Skin of body (tissue), 1 donor: ENCODE measurements at regions not wholly inside any gene's neighbourhood (a gene's known extent, or its start where the extent isn't known, plus 50 kb on each side); places are given as distances from the start of the nearest gene placed in this dataset.
A peak's percentile ranks its signal among the peaks of the same experiment; 100 is the strongest.

Source experiments
- DNase-seq: peaks from one replicate; lab custom pipeline; 2025; lab: John Stamatoyannopoulos, UW

- DNase-seq: no peak
Observed at GRCh38 chr7:12741951-12742575, 54.6 kb downstream of the ARL4A start.

DNA sequence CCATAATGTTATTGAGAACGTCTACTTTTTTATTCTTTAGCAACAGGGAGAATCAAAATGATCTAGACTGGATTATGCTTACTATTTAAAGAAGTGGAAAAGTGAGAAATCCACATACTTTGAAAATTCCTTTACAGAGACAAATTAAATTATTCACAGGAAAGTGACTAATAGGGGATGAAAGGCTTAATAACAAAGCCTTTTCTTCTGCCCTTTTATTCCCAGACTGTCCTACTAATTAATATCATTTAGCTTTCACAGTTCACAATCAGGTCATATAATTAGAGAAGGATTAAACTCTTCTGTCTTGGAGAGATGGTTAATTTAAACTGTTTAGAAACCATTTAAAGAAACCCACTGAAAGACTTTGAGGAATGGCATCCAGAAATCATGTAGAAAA is 58.8 kb downstream of the ARL4A start:
- DNase-seq: no peak

GRCh38 chr7:12747687-12748306 is 60.4 kb downstream of the ARL4A start:
- no peak for DNase-seq

GRCh38 chr7:12749069-12749468 is 61.6 kb downstream of the ARL4A start:
- DNase-seq: no peak

- no peak for DNase-seq
Observed at GRCh38 chr7:12749746-12750145, 62.3 kb downstream of the ARL4A start.

GRCh38 chr7:12751764-12752163 is 64.3 kb downstream of the ARL4A start:
- no peak for DNase-seq

DNA sequence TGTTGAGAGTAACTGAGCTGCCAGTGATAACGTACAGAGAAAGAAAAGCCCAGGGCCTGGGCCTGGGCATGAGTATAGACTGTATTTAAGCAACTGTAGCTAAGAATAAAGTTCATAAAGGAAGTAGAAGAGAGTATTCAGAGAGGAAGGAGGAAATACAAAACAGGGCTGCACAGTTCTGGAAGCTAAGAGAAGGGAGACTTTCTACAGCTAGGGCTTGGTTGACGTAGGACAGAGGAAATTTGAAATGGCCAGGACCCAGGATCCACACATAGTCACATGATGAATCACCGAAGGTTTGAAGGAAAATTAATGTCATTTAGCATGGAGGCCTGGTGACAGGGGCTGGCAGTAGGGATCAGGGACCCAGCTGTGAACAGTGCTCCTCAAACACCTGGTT is 66.7 kb downstream of the ARL4A start:
- no peak for DNase-seq

- DNase-seq: no peak
Observed at GRCh38 chr7:12756821-12757220, 69.4 kb downstream of the ARL4A start.

DNA sequence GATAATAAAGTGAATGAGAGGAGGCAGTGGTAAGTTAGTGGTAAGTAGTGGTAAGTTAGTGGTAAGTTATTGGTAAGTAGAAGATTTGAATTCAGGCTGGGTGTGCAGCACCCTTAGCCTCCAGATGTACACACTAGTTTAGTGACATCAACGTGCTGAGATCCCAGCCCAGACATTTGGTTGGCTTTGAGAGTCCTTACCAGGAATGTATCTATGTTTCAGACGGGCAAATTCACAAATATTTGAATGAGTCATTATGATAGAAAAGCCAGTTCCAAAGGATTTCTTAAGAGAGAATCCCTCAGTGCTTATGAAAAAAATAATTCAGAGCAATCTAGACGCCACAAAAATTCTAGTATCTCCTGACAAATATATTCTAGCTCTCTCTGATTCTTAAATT is 70.0 kb downstream of the ARL4A start:
- DNase-seq: no peak

GRCh38 chr7:12759151-12759550 is 71.7 kb downstream of the ARL4A start:
- peak; percentile 26 for DNase-seq

DNA sequence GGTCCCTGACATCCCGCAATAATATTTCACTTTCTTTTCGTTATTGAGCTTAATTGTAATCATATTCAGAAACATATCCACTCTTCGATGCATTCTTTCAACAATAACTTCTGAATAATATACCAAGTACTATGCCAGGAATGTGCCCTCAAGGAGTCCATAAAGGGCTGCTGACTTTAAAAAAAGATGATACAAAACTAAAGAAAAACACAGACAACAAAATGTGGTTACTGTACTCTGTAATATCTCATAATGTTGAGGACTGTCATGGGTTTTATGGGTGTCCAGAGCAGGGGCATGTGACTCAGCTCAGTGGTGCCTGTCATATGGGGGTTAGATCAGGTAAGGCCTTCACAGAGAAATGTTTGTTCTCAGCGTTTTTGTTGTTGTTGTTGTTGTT is 73.7 kb downstream of the ARL4A start:
- DNase-seq: no peak

DNA sequence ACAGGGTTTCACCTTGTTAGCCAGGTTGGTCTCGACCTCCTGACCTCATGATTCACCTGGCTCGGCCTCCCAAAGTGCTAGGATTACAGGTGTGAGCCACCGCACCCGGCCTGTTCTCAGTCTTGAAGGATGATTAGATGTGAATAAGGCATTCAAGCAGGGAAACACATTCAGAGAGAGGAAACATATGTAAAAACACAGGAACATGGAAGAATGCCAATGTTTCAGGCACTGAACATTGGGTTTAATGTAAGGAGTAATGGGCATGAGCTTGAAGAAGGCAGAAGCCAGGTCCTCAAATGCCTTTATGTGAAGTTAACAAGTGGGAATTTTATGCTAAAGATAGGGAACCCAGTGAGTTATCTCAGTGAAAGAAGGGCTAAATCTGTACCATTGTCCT is 74.3 kb downstream of the ARL4A start:
- no peak for DNase-seq

DNA sequence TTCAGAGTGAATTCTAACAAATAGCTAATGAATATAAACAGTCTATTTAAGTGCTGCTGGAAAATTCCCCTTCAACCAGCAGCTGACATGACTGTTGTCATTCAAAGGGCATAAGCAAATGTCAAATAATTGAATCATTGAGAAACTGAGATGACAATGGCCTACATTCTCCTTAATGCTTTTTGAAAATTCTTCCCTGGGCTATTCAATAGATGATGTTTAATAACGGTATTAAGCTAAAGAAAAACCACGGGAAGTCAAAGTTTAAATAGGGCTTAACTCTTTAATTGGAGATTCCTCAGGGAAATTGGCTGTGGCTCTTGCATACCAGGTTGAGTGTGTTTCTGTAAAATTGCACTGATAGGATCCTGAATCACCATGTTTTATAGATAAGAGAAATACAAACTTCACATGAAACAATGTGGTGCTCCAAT is 77.0 kb downstream of the ARL4A start:
- no peak for DNase-seq

DNA sequence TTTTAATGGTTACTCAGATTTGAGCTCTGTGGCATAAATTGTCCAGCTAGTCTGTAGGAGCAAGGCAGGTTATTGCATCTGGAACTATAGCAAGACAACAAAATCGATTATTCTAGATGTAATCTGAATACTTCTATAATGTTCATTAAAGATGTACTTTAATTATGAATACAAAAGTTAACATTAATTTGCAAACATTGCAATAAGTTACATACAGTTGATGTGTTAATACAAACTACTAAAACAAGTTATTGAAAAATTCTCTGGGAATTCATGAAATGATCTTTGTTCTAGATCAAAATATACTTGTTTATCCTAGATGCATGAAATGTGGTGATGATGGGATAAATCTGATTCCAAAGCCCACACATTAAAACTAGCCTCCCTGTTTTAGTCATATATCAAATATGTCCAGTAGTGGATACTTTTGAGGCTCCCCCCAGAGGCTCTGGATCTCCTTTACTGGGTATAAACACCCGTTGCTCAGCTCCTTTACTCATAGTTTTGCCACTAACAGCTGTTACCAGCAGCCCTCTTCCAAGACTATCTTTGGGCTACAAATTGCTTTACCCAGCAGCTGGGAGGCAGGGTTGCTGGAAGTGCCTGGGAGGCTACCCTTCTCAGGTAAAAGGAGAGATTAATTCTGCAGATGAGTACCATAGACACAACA is 78.1 kb downstream of the ARL4A start:
- DNase-seq: no peak

- no peak for DNase-seq
Observed at GRCh38 chr7:12766416-12766815, 79.0 kb downstream of the ARL4A start.

- DNase-seq: no peak
Observed at GRCh38 chr7:12768948-12769347, 81.5 kb downstream of the ARL4A start.

DNA sequence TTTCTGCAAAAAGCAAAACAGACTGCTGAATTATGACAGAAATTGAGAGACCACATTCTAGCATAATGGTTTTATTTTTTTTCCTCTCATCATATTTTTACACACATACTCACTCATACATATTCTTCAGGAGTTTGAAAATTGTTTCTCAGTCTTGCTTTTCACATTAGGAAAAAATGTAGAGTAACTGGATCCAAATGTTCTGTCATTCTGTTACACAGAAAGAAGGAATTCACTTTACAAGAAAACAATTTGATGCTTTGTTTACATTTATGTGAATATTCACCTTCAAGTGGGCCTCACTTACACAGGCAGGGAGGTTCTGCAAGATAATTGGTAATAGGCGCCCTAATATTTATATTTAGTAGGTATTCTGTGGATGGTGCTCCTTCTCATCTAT is 82.0 kb downstream of the ARL4A start:
- peak; percentile 22 for DNase-seq

GRCh38 chr7:12770227-12770975 is 83.0 kb downstream of the ARL4A start:
- no peak for DNase-seq

DNA sequence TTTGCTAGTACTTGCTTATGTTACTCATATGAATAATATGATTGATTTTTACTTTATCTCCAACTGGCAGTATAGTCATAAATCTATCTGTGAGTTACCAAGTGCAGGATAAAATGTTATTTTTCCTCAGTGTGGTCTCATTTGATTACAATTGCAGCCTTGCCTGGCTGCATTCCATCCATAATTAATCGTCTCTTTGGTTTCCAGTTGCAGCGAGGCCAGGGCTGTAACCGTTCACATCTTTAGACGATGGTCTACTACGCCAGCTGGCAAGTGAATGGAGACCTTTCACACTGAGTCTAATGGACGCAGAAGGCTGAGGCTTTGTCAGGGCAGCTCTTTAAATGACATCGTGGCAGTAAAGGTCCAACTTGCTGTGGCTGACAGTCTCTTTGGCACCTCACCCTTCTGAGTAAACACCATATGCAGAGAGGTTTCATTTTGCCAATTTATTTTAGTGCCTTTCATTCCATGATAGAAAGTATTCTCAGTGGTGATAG is 84.0 kb downstream of the ARL4A start:
- peak; percentile 40 for DNase-seq

GRCh38 chr7:12772768-12773167 is 85.3 kb downstream of the ARL4A start:
- no peak for DNase-seq

DNA sequence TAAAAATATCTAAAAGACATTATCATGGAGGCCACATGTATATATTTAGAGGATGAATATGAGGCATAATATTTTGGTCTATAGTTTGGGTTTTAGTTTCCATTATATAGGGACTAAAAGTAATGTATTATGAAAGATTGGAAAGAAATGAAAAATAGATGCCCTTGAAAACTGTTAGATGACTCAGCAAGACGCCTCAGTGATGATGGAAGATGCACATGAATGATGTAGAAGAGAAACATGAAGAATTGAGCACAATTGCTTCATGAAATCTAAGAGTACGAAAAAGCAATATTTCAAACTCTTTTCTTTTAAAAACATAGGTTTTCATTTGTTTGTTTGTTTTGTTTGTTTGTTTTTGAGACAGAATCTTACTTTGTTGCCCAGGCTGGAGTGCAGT is 89.8 kb downstream of the ARL4A start:
- no peak for DNase-seq

DNA sequence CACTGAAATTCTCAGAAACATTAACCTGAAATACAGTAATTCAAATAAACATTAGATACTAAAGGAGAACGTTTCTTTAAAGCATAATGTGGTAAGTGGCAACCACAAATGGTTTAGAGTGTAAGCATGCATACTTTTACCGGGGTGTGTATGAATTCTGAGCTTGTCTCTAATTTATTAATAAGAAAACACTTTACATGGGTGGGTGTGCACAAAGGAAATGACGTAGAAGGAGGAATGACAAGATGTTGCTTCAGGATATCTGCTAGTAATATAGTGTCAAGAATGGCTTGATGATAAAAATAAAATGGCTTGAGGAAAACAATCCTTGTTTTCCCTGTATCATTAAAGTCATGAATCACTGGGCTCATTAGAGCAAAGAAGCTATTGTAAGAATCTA is 92.5 kb downstream of the ARL4A start:
- DNase-seq: no peak
